Neural progenitor cell (in vitro differentiated cells): ENCODE measurements at regions not wholly inside any gene's neighbourhood (a gene's known extent, or its start where the extent isn't known, plus 50 kb on each side); places are given as distances from the start of the nearest gene placed in this dataset.

Experiments used
- EZH2 ChIP-seq: fragments of 200-600 bp; sonication (generic); IDR thresholded peaks from 2 replicates; pipeline ENCODE4 v1.6.1; 2017; ENCODE audit warnings: antibody characterized with exemption, mild to moderate bottlenecking, moderate library complexity
- TF ChIP-seq, protein P1 (sequence below): fragments of 200-600 bp; sonication (generic); IDR thresholded peaks from 2 replicates; pipeline ENCODE4 v1.5.1; 2017; ENCODE audit warnings: antibody characterized with exemption, mild to moderate bottlenecking

- TF ChIP-seq, protein P1, sequence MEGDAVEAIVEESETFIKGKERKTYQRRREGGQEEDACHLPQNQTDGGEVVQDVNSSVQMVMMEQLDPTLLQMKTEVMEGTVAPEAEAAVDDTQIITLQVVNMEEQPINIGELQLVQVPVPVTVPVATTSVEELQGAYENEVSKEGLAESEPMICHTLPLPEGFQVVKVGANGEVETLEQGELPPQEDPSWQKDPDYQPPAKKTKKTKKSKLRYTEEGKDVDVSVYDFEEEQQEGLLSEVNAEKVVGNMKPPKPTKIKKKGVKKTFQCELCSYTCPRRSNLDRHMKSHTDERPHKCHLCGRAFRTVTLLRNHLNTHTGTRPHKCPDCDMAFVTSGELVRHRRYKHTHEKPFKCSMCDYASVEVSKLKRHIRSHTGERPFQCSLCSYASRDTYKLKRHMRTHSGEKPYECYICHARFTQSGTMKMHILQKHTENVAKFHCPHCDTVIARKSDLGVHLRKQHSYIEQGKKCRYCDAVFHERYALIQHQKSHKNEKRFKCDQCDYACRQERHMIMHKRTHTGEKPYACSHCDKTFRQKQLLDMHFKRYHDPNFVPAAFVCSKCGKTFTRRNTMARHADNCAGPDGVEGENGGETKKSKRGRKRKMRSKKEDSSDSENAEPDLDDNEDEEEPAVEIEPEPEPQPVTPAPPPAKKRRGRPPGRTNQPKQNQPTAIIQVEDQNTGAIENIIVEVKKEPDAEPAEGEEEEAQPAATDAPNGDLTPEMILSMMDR = no peak
- no peak for TF ChIP-seq EZH2
These were observed 73.7 kb upstream of the PTCHD4 start for GRCh38 chr6:48184648-48185047.
